ENCODE measurements at regions not wholly inside any gene's neighbourhood (a gene's known extent, or its start where the extent isn't known, plus 50 kb on each side); places are given as distances from the start of the nearest gene placed in this dataset.

GRCh38 chr5:1641041-1641440 is 117.3 kb upstream of the LPCAT1 start:
- Mint-ChIP-seq H3K27ac (no peak overlapping the region), H3K9me3 (no peaks in the 10 kb centered on the region), H3K27me3 (peaks cover 29% of the 10 kb centered on the region), H3K36me3 (ENCODE audit: low read depth) (no peaks in the 10 kb centered on the region), H3K4me1 (ENCODE audit: low read depth) (peaks cover 14% of the 10 kb centered on the region), H3K4me3 (no peak overlapping the region)
- ChIA-PET CTCF (interaction anchor here (1.6 kb wide), 1 partner anchor 261 kb away, joined by 9 read pairs; no protein-coding TSS in a partner anchor), POLR2A (no interaction called here)
- intact Hi-C loops (cut with micrococcal nuclease): loop anchor here (5.0 to 10.0 kb wide), 4 partner anchors 49 to 474 kb away; no protein-coding TSS in a partner anchor
- no peak for TF ChIP-seq CTCF (IDR thresholded peaks at IDR 0.05)
- DNase-seq (no peak), ATAC-seq (no peak)

GRCh38 chr5:1640421-1640881 is 116.7 kb upstream of the LPCAT1 start:
- no peaks in the 10 kb centered on the region for H3K36me3 Mint-ChIP-seq (ENCODE audit: low read depth)
- POLR2A ChIA-PET: no interaction called here
- DNase-seq (no peak), ATAC-seq (no peak)
- TF ChIP-seq CTCF (IDR thresholded peaks at IDR 0.05): no peak
- CTCF ChIA-PET: interaction anchor here (0.7 to 1.6 kb wide), 3 partner anchors 16 to 260 kb away, joined by 3 to 9 read pairs (median 5); no protein-coding TSS in a partner anchor
- H3K9me3 Mint-ChIP-seq: no peaks in the 10 kb centered on the region
- H3K4me1 Mint-ChIP-seq (ENCODE audit: low read depth): peaks cover 18% of the 10 kb centered on the region
- peaks cover 23% of the 10 kb centered on the region for H3K27me3 Mint-ChIP-seq
- intact Hi-C loops (cut with micrococcal nuclease): loop anchor here (5.0 to 10.0 kb wide), 4 partner anchors 48 to 473 kb away; no protein-coding TSS in a partner anchor
- no peak overlapping the region for H3K4me3 Mint-ChIP-seq
- no peak overlapping the region for H3K27ac Mint-ChIP-seq

- H3K9me3 Mint-ChIP-seq: no peaks in the 10 kb centered on the region
- TF ChIP-seq CTCF (IDR thresholded peaks at IDR 0.05): no peak
- ChIA-PET CTCF (interaction anchor here (1.0 to 1.6 kb wide), 3 partner anchors 15 to 260 kb away, joined by 4 to 9 read pairs (median 5); no protein-coding TSS in a partner anchor), POLR2A (no interaction called here)
- intact Hi-C loops (cut with micrococcal nuclease): loop anchor here (5.0 to 10.0 kb wide), 4 partner anchors 47 to 472 kb away; no protein-coding TSS in a partner anchor
- H3K27ac Mint-ChIP-seq: no peak overlapping the region
- DNase-seq (no peak), ATAC-seq (no peak)
- peaks cover 21% of the 10 kb centered on the region for H3K4me1 Mint-ChIP-seq (ENCODE audit: low read depth)
- H3K4me3 Mint-ChIP-seq: no peak overlapping the region
- no peaks in the 10 kb centered on the region for H3K36me3 Mint-ChIP-seq (ENCODE audit: low read depth)
- peaks cover 16% of the 10 kb centered on the region for H3K27me3 Mint-ChIP-seq
Measured at GRCh38 chr5:1639757-1640156, 116.0 kb upstream of the LPCAT1 start.

- H3K27ac Mint-ChIP-seq: no peak overlapping the region
- H3K27me3 Mint-ChIP-seq: peaks cover 11% of the 10 kb centered on the region
- DNase-seq (no peak), ATAC-seq (no peak)
- no peaks in the 10 kb centered on the region for H3K9me3 Mint-ChIP-seq
- ChIA-PET POLR2A (no interaction called here), CTCF (interaction anchor here (1.6 kb wide), 1 partner anchor 158 kb away, joined by 4 read pairs; no protein-coding TSS in a partner anchor)
- H3K4me1 Mint-ChIP-seq (ENCODE audit: low read depth): peaks cover 23% of the 10 kb centered on the region
- H3K4me3 Mint-ChIP-seq: no peak overlapping the region
- H3K36me3 Mint-ChIP-seq (ENCODE audit: low read depth): peaks cover 2% of the 10 kb centered on the region
- intact Hi-C loops (cut with micrococcal nuclease): no loop called here
- no peak for TF ChIP-seq CTCF (IDR thresholded peaks at IDR 0.05)
Measured at GRCh38 chr5:1638658-1639400, 115.1 kb upstream of the LPCAT1 start.
